OCI-M2 (cell line): ENCODE measurements at regions not wholly inside any gene's neighbourhood (a gene's known extent, or its start where the extent isn't known, plus 50 kb on each side); places are given as distances from the start of the nearest gene placed in this dataset.

Experiments
- DNase-seq: peaks from one replicate; lab custom pipeline; 2025; ENCODE audit not compliant: unreplicated experiment; lab: John Stamatoyannopoulos, UW

DNA sequence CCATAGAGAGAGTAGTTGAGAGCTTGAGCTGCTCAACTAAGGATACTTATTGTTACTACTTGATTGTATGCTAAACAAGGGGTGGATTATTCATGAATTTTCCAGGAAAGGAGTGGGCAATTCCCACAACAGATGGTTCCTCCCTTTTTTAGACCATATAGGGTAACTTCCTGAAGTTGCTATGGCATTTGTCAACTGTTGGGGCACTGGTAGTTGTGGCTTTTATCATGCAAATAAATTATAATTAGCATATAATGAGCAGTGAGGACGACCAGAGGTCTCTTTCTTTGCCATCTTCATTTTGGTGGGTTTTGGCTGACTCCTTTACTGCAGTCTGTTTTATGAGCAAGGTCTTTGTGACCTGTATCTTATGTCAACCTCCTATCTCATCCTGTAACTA, 1403.5 kb upstream of the PABPC4L start:
- no peak for DNase-seq

DNA sequence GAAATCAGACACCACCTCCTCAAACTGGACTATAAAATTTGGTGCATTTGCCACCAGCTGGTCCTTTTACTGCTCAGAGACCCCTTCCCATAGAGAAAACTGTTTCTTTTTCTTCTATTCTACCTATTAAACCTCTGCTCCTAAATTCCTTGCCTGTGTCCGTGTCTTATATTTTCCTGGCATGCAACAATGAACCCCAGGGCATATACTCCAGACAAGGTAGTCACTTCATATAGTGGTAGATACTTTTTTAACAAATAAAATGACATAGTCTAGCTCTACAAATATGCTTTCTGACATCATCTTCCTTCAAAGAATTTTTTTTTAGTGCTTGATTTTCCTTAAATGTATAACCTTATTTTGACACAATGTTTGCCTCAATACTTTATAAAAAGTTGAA, 1402.9 kb upstream of the PABPC4L start:
- DNase-seq: no peak

DNA sequence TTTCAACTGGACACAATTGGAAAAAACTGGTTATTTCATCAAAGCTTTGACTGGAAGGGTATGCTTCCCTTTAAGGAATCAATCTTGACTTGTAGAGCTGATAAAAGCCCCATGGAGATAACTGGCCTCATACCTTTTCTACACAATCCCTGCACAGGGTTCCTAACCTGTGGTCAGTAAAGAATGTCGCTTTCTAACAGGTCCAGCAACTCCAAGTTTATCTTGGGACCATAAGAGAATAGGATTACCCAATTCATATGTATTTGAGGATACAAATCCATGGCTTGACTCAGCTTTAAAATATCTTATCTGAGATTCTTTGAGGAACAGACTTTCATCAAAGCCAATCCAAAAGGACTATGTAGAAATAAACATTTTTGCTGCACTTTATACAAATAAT, 1399.8 kb upstream of the PABPC4L start:
- no peak for DNase-seq

DNA sequence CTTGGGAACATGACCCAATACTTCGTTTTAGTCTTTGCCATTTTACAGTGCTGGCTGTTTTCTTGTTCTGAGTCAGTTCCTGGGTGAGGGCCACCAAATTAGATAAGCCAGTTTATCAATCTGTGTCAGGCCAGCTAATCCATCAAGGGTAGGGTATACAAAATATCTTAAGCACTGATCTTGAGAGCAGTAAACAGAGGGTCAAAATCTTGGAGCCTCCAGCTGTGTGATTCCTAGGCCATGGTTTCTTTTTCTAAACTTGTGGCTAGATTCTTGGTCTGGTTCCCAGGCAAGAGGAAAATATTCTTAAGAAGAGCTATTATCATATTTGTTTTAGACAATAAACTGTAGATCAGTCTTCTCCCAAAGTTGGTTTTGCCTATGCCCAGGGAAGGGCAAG, 1396.6 kb upstream of the PABPC4L start:
- DNase-seq: no peak

DNA sequence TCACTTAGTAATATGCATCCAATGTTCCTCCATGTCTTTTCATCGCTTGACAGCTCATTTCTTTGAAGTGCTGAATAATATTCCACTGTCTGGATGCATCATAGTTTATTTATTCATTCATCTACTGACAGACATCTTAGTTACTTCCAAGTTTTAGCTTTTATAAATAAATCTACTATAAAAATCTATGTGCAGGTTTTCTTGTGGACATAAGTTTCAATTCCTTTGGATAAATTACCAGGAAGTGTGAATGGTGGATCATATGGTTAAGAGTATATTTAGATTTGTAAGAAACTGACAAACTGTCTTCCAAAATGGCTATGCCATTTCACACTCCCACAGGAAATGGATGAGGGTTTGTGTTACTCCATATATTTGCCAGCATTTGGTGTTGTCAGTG, 1392.9 kb upstream of the PABPC4L start:
- DNase-seq: no peak

DNA sequence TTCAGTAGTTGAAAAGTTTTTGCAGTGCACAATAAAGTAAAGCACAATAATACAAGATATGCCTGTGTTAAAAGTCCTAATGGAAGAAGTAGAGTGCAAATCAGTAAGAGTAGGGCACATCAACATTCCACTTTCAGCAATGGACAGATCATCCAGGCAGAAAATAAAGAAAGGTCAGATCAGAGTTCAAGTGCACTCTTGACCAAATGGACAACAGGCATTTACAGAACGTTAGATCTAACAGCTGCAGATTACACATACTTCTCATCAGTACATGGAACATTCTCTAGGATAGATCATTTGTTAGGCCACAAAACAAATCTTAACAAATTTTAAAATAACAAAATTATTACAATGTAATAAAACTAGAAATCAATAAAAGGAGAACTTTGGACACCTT, 1373.5 kb upstream of the PABPC4L start:
- no peak for DNase-seq

DNA sequence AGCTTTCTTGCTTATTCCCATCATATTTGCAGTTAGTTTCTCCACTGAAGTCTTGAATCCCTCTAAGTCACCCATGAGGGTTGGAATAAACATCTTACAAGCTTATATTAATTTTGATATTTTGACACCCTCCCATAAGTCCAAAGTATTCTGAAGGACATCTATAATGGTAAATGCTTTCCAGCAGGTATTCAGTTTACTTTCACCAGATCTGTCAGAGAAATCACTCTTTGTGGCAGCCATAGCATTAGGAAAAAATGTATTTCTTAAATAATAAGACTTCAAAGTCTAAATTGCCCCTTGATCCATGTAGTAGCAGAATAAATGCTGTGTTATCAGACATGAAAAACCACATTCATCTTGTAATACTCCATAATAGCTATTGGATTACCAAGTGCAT, 1371.7 kb upstream of the PABPC4L start:
- DNase-seq: no peak

DNA sequence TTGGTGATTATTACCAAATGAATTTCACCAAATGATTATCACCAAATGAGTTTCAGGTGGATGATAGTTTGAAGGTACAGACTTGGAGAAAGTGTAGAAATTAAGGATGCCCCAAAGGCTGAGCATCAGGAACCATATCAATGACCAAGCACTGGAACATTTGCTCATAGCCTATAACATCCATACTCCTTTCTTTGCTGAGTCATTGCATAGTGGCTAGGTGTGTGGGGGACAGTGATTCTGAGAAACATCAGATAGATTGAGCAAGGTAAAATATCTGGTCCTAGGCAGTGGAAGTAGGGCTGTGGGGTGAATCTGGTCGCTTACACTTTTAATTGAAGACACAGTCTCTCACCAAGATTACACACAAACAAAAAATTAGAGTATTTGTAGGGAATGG, 1362.5 kb upstream of the PABPC4L start:
- no peak for DNase-seq

DNA sequence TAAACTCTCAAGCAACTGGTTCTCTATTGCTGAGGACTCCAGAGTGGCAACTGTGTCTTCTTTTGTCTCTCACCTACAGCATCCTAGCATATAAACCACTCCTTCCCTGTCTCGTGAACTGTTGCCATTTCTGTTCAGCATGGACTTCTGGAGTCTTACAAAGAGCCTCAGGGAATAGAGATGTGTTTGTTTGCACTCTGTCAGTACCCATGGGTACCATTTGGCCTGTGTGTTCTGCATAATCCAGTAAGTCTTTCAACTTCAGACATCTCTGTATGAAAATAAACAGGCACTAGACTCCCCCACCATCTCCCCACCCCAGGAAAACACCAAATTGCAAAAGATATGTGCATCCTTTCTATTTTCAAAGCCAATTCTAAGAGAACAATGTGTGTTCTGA, 1351.6 kb upstream of the PABPC4L start:
- no peak for DNase-seq

DNA sequence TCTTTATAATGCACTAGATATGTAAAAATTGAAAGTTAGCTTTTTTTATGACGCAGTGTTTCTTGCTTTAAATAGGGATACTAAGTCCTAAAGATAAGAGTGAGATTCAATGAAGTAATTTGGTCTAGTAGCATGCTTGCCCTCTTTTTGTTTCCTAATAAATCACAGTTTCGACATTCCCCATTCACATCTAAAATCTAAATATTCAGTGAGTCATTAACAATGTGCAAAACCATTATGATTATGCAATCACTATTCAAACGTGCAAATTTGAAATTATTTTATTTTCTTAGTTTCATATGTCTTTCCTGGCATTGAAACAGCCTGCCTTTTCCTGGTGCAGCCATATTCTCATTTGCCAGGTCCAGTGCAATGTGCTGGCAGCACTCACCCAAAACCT, 1350.5 kb upstream of the PABPC4L start:
- no peak for DNase-seq

DNA sequence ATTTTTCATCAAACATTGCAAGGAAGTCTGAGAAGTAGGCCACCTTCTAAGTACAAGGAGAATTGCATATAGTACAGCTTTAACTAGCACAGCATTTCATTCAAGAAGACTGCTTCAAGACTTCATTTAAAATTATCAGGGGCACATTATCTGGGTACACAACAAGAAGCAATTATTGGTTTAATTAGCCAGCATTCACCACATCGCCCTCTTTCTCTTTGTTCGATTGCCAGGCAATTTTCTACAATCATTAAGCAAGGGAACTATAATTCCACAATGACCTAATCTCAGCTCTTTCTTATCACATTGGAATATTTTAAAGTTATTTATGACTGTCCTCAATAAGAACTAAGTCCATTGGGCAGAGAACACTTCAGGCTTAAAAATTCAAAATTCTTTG, 1347.1 kb upstream of the PABPC4L start:
- no peak for DNase-seq

DNA sequence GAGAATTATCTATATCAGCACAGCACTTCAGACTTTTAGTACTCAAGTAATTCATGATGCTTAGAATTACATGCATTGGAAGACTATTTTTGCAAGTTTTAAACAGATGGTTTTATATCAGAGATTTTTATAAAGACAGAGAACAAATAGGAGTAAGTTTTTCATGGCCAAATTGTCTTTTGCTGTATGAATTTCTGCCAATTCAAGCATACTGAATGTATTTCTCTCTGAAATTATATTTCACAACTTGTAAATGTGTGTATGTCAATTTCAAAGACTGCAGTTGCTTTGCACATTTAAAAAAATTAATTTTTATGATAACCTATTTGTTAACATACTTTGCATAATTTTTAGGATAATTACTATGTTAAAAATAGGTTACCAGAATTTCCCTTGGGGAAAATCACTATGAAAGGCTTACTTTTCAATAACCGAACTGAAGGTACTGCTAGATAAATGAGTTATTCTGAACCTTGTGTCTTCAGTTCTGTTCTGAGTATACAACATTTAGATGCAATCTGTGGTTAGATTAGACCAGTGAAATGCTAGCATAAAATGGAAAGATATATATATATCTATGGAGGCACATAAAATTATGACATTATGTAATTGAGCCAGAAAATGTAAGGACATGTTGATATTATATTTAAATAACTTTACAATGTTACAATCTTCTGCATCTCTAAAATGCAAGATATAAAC, 1344.2 kb upstream of the PABPC4L start:
- no peak for DNase-seq

DNA sequence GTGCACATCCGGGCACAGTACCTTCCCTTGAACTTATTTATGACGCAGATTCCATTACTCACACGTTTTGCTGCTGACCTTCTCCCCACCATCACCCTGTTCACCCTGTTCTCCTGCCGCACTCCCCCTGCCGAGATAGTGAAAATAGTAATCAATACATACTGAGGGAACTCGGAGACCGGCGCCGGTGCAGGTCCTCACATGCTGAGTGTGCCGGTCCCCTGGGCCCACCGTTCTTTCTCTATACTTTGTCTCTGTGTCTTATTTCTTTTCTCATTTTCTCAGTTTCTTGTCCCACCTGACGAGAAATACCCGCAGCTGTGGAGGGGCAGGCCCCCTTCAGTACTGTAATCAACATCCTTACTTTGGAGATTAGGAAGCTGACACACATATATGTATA, 1337.1 kb upstream of the PABPC4L start:
- no peak for DNase-seq

DNA sequence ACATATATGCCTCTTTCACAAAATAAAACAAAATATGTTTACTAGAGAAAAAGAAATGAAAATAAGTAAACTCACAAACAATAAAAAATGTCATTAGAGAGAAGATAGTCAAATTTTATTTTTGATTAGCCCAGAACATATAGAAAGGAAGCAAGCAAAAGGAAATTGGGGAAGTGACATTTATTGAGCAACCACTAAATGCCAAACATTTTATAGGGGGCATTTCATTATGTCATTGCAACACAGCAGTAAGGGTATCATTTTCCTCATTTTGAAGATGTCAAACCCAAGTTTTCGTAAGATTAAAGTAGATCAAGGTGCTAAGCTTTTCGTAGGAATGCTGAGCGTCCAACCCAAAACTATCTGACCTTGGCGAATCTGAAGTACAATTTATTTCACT, 1331.5 kb upstream of the PABPC4L start:
- DNase-seq: no peak

DNA sequence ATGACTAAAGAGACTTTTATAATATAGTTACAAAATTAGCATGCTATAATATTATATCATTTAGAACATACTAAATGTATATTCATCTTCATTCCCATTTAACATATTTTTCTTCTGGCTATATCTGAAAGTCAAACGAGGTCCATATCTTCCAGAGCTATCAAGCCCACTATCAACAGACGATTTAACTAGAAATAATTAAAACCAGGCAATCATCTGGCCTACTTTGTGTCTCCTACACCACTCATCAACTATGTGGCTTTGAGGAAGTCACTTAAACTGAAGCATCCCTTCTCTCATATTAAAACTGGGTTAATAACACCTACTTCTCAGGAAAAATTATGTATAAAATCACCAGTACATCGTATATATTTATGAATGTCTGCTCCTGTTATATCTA, 1330.5 kb upstream of the PABPC4L start:
- DNase-seq: no peak

DNA sequence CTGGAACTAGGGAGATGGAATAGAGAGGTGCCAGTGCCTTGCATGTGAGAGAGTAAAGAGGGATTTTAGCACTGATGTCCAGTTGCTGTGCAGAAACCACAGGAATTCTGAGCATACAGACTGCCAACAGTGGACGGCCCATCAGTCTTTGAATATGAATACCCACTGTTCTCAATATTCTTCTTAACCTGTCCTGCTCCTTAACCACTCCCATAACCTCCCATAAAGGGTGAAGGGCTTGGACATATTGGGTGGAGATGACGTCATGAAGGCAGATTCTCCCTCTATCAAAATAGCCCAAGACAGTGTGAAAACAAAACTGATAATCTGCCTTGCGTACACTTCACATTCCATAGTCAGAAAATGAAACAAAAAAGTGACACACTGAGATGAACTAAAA, 1313.7 kb upstream of the PABPC4L start:
- no peak for DNase-seq

DNA sequence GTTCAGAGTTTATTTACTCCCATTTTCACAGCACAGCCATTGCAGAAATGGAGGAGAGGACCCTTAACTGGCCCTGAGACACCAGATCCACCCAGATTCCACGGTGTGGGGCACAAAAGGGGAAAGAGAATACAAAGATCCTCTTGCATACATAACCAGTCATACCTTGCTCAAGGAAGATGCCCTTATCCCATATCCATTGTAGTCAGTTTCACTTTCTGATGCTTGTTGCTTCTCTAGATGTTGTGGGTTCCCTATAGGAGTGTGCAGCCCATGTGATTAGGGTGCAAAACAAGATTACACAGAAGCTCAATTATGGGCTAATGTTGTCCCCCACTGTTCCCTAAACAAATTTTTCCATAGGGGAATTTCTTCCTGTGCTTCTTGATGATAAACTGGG, 1309.0 kb upstream of the PABPC4L start:
- no peak for DNase-seq

DNA sequence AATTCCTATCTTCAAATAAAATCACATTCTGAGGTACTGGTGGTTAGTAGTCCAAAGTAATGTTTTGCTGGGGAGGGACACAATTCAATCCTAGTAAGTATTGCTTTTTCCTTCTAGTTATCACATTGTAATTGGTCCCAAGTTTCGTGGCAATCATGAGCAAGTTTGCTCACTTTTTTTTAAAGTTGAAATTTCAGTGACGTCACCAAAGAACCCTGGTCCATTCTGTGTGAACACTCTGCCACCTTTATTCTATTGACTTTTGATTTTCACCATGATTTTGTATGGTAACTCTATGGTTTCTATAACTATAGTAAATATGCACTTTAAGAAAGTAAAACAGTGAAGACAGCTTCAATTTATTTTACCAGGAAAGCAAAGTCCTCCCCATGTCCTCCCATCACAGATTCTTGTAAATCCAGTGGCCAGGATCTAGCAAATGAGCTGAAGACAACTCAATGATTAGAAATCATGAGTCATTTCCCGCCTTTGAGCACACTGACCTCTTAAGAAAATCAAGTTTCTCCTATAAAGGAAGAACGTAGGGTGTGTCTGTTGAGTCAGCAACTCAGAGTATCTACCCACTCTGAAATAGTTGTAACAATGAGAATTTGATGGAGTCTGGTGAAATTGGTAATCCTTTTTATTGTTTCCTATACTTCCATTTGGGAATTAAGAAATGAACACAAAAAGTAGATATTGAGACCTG, 1306.6 kb upstream of the PABPC4L start:
- no peak for DNase-seq

DNA sequence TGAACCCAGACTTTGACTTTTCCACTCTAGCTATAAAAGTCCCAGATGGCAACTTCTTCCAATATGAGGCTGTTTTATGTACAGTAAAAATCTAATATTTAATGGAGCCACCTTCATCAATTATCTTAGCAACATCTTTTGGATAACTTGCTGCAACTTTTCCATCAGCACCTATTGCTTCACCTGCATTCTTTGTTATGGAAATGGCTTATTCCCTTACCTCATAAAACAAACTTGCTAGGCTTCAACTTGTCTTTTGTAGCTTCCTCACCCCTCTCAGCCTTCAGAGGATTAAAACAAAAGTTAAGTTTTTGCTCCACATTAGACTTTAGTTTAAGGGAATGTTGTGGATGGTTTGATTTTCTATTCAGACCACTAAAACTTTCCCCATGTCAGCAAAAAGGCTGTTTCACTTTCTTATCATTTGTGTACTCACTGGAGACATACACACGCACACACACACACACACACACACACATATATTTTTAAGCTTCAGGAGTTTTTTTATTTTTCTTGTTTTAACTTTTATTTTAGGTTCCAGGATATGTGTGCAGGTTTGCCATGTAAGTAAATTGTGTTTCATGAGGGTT, 1296.1 kb upstream of the PABPC4L start:
- DNase-seq: no peak

DNA sequence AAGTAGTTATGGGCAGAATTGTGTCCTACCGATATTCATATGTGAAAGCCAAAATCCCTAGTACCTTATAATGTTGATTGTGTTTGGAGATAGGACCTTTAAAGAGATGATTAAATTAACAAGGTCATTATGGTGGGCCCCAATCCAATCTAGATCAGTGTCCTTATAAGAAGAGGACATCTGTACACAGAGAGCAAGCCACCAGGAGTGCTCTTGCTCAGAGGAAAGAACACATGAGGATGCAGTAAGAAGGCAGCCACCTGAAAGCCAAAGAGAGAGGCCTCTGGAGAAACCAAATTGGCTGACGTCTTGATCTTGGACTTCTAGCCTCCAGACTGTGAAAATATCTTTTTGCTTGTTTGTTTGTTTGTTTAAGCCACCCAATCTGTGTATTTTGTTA, 1290.8 kb upstream of the PABPC4L start:
- no peak for DNase-seq

DNA sequence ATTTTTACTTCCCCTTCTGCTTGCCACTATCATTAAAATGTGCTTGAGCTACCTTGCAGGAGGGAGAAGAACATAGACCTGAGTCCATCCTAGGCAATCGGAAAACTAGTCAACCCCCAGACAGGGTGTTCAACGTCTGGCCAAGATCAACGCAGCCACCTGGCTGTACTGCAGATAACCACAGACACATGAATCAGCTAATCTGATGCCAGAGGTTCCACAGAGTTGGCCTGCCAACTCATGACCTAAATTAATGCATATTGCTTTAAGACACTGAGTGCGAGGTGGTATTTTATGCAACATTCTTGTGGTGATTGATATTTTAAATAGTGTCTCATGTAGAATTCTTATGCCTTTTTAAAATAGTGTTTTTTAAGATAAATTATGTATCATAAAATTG, 1283.8 kb upstream of the PABPC4L start:
- no peak for DNase-seq

DNA sequence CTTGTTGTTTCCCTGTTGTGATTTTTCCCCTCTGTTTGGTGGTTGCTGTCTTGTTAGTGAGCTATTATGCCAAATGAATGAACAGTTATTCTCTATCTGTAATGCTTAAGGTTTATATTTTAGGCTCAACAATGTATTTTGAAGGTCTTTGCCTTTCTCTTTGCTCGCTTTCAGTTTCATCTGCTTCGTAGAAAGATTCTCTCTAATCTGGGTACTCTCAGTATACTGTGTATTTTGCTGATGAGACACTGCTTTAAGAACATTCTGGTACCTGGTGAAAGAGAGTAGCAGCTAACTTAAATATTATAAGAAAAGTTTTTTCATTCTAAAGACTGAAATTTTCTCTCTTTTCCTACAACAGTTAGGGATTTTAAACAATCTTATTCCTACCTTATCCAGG, 1274.7 kb upstream of the PABPC4L start:
- DNase-seq: no peak

DNA sequence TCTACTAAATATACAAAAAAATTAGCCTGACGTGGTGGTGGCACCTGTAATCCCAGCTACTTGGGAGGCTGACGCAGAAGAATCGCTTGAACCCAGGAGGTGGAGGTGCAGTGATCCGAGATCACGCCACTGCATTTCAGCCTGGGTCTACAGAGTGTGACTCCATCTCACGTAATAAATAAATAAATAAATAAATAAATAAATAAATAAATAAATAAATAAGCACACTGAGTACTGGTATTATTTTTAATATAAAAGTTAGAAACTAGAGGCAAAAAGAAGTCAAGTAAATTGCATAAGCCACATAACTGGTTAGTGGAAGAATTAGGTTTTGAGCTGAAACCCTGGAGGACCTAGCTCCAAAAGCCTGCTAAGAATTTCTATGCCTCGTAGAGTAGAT, 1262.7 kb upstream of the PABPC4L start:
- DNase-seq: no peak
